OCI-LY3 (cell line): ENCODE measurements at regions not wholly inside any gene's neighbourhood (a gene's known extent, or its start where the extent isn't known, plus 50 kb on each side); places are given as distances from the start of the nearest gene placed in this dataset.

Experiments
- H2AFZ ChIP-seq: fragments of 200-600, 300-600 bp; shearing (Covaris generic); 2 replicates; pipeline ENCODE4 v1.6.0; 2014; ENCODE audit warnings: antibody characterized with exemption, low read depth, low read length
- H3K27ac ChIP-seq: fragments of 200-600, 300-600 bp; sonication (generic); 2 replicates; pipeline ENCODE4 v1.5.1; 2014; ENCODE audit warnings: mild to moderate bottlenecking, low read length, moderate library complexity, mixed read lengths
- H3K27me3 ChIP-seq: fragments of 200-600, 300-600 bp; sonication (generic); 2 replicates; pipeline ENCODE4 v1.6.1; 2014; ENCODE audit warnings: low read depth, low read length, mixed read lengths
- H3K36me3 ChIP-seq: fragments of 200-600, 300-600 bp; sonication (generic); replicated peaks from 2 replicates; pipeline ENCODE3; 2014; ENCODE audit warnings: low read depth, low read length, mixed read lengths
- H3K4me1 ChIP-seq: fragments of 300-600, 200-600 bp; sonication (generic); 2 replicates; pipeline ENCODE4 v1.6.1; 2014; ENCODE audit warnings: low read length, mixed read lengths
- H3K4me2 ChIP-seq: fragments of 200-600, 300-600 bp; sonication (generic); 2 replicates; pipeline ENCODE4 v1.6.1; 2014; ENCODE audit warnings: low read length, mixed read lengths
- H3K4me3 ChIP-seq: fragments of 300-600, 200-600 bp; sonication (generic); 2 replicates; pipeline ENCODE4 v1.5.1; 2014; ENCODE audit warnings: antibody characterized with exemption, mild to moderate bottlenecking, low read length, moderate library complexity
- H3K79me2 ChIP-seq: fragments of 300-600, 200-600 bp; shearing (Covaris generic); 2 replicates; pipeline ENCODE4 v1.6.1; 2014; ENCODE audit warnings: mild to moderate bottlenecking, low read length, mixed read lengths
- H3K9ac ChIP-seq: fragments of 300-600, 200-600 bp; shearing (Covaris generic); 2 replicates; pipeline ENCODE4 v1.6.0; 2014; ENCODE audit warnings: mild to moderate bottlenecking, low read length, moderate library complexity
- H3K9me3 ChIP-seq: fragments of 200-600, 300-600 bp; shearing (Covaris generic); 2 replicates; pipeline ENCODE4 v1.6.1; 2014; ENCODE audit warnings: low read length, mixed read lengths; ENCODE audit not compliant: insufficient read depth
- H4K20me1 ChIP-seq: fragments of 200-600, 300-600 bp; sonication (generic); 2 replicates; pipeline ENCODE4 v1.6.1; 2016; ENCODE audit warnings: low read length, mixed read lengths; ENCODE audit not compliant: insufficient read depth
- EZH2phosphoT487 ChIP-seq: fragments of 200-600 bp; shearing (Covaris generic); IDR thresholded peaks from 2 replicates; pipeline ENCODE4 v1.6.1; 2018; ENCODE audit warnings: antibody characterized with exemption, mixed run types, low read depth
- TF ChIP-seq, protein P1 (sequence below): fragments of 200-600, 300-600 bp; sonication (generic); IDR thresholded peaks from 2 replicates; pipeline ENCODE4 v1.5.1; 2014; ENCODE audit warnings: antibody characterized with exemption, low read length, low read depth

DNA sequence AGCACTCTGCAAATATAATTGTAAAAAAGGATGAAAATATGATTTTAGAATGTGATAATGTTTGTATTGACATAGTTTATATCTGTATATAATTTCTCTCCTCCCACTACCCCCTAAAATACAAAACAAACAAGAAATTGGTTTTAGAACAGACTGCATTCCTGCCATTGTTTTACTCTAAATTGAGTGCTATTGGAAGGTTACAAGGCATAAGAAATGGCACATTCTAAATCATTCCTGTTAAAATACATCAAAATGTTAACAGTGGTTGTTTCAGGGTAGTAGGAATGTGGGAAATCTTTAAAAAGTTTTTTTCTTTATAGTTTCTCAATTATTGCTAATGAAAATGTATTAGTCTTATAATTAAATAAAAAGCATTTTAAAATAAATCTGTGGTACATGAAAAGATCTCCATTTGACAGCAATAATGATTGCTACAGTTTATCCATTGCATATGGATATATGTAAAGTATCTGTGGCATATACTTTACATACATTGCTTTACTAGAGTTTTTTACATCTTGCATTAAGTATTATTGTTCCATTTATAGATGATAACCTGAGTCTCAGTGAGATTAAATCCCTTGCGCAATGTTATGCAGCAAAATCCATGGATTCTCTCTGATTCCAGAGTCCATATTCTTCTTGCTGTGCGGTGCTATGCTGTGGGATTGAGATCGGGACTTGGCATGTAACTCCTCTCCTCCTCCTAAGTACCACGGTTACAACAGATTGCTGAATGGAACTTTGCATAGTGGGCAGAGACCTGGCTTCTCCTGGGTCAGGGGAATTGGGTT lies 319.8 kb downstream of the LMO4 start:
- Histone ChIP-seq H3K4me2 (no peak overlapping the region), H3K27ac (no peak overlapping the region), H3K79me2 (no peaks in the 10 kb centered on the region), H2AFZ (no peak overlapping the region), H3K4me1 (no peaks in the 10 kb centered on the region), H3K4me3 (no peak overlapping the region), H3K27me3 (no peaks in the 10 kb centered on the region), H4K20me1 (no peaks in the 10 kb centered on the region), H3K9me3 (no peaks in the 10 kb centered on the region), H3K9ac (no peak overlapping the region), H3K36me3 (no peaks in the 10 kb centered on the region)
- TF ChIP-seq, protein P1, sequence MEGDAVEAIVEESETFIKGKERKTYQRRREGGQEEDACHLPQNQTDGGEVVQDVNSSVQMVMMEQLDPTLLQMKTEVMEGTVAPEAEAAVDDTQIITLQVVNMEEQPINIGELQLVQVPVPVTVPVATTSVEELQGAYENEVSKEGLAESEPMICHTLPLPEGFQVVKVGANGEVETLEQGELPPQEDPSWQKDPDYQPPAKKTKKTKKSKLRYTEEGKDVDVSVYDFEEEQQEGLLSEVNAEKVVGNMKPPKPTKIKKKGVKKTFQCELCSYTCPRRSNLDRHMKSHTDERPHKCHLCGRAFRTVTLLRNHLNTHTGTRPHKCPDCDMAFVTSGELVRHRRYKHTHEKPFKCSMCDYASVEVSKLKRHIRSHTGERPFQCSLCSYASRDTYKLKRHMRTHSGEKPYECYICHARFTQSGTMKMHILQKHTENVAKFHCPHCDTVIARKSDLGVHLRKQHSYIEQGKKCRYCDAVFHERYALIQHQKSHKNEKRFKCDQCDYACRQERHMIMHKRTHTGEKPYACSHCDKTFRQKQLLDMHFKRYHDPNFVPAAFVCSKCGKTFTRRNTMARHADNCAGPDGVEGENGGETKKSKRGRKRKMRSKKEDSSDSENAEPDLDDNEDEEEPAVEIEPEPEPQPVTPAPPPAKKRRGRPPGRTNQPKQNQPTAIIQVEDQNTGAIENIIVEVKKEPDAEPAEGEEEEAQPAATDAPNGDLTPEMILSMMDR = no peak
- no peak for TF ChIP-seq EZH2phosphoT487

DNA sequence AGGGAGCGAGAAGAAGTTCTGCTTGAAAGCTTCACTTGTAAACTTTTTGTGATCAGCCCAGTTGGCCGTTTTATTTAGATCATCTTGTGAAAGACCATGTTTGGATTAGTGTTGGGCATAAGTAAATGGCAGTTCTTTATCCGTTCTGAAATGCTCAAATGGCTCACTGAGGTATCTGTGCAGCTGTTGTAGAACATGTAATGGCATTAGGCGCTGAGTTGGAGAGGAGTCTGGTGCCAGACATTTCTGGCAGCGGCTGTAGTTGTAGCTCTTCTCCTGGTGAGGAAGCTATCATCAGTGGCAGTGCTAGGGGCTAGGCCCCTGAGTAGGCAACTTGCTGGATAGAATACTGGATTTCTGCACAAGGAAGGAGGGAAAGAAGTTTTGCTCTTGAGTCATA lies 321.6 kb downstream of the LMO4 start:
- Histone ChIP-seq H3K27ac (no peak overlapping the region), H3K9ac (no peak overlapping the region), H3K36me3 (no peaks in the 10 kb centered on the region), H2AFZ (no peak overlapping the region), H3K4me2 (no peak overlapping the region), H3K79me2 (no peaks in the 10 kb centered on the region), H3K9me3 (no peaks in the 10 kb centered on the region), H3K4me1 (no peaks in the 10 kb centered on the region), H3K4me3 (no peak overlapping the region), H3K27me3 (no peaks in the 10 kb centered on the region), H4K20me1 (no peaks in the 10 kb centered on the region)
- no peak for TF ChIP-seq EZH2phosphoT487
- TF ChIP-seq, protein P1 = no peak

DNA sequence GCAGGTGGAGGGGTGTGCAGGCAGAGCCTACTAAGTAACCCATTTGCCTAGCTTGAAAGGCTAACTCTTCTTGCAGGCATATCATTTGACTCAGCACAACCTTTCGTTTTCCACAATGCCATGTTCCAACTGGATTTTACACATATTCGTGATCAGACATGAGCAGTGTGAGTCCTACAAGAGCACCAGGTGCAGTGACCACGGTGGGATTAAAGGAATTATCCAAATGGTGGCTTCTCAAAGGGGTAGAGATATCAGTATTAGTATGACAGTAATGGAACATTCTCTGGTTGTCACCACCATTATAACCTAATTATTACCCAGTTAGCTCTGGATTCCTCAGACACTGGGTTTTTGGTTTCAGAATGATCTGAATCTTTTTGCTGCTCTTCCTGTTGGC lies 323.5 kb downstream of the LMO4 start:
- no peaks in the 10 kb centered on the region for H3K79me2 ChIP-seq
- no peaks in the 10 kb centered on the region for H4K20me1 ChIP-seq
- no peaks in the 10 kb centered on the region for H3K27me3 ChIP-seq
- no peak overlapping the region for H3K4me2 ChIP-seq
- no peak overlapping the region for H3K9ac ChIP-seq
- no peak for TF ChIP-seq EZH2phosphoT487
- TF ChIP-seq, protein P1 = no peak
- no peak overlapping the region for H2AFZ ChIP-seq
- no peaks in the 10 kb centered on the region for H3K36me3 ChIP-seq
- no peaks in the 10 kb centered on the region for H3K4me1 ChIP-seq
- H3K9me3 ChIP-seq = no peaks in the 10 kb centered on the region
- no peak overlapping the region for H3K27ac ChIP-seq
- no peak overlapping the region for H3K4me3 ChIP-seq

DNA sequence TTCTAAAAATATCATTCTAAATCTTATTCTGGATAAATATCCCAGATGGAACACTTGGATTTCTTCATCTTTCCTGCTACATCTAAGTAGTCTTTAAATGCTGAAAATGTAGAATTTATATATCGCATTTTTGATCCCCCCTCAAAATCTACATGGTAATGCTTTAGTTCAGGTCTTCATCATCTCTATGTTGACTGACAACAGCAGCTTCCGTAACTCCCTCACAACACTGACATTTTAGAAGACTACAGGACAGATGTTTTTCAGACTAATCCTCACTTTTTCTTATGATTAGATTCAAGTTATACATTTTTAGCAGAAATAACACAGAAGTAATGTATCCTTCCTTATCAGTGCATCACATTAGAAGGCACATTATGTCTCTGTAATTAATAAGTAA lies 336.5 kb downstream of the LMO4 start:
- Histone ChIP-seq H2AFZ (no peak overlapping the region), H4K20me1 (no peaks in the 10 kb centered on the region)

More for the DNA sequence above, 336.5 kb downstream of the LMO4 start:
- H3K27ac ChIP-seq = no peak overlapping the region
- no peaks in the 10 kb centered on the region for H3K4me1 ChIP-seq
- TF ChIP-seq EZH2phosphoT487 = no peak
- TF ChIP-seq, protein P1 = no peak
- H3K9ac ChIP-seq = no peak overlapping the region
- H3K9me3 ChIP-seq = no peaks in the 10 kb centered on the region
- no peak overlapping the region for H3K4me3 ChIP-seq
- H3K36me3 ChIP-seq = no peaks in the 10 kb centered on the region
- H3K27me3 ChIP-seq = no peaks in the 10 kb centered on the region
- no peak overlapping the region for H3K4me2 ChIP-seq
- H3K79me2 ChIP-seq = no peaks in the 10 kb centered on the region
